Epithelial cell of prostate (primary cell): ENCODE measurements at regions not wholly inside any gene's neighbourhood (a gene's known extent, or its start where the extent isn't known, plus 50 kb on each side); places are given as distances from the start of the nearest gene placed in this dataset.
"Not testable (repeated sequence)": the region's sequence is repeated elsewhere in the genome, so short reads cannot be mapped to it uniquely, and the experiment has no call there.

Experiments used
- DNase-seq: peaks from one replicate; pipeline ENCODE4 v3.0.0-alpha.2; 2011; ENCODE audit warnings: low read depth, low spot score
- H3K27ac ChIP-seq: fragments of 450-650 bp; 2 replicates; pipeline ENCODE4 v1.5.1; 2017; ENCODE audit warnings: mild to moderate bottlenecking

- H3K27ac ChIP-seq: no peak overlapping the region
- DNase-seq: no peak
Observed at GRCh38 chr6:9039258-9039657, 603.9 kb upstream of the SLC35B3 start.

GRCh38 chr6:9028086-9028485, 592.7 kb upstream of the SLC35B3 start:
- no peak overlapping the region for H3K27ac ChIP-seq
- DNase-seq: no peak

GRCh38 chr6:9025796-9026394, 590.5 kb upstream of the SLC35B3 start:
- DNase-seq: no peak
- no peak overlapping the region for H3K27ac ChIP-seq

- H3K27ac ChIP-seq: no peak overlapping the region
- DNase-seq: no peak
Observed at GRCh38 chr6:9025228-9025627, 589.9 kb upstream of the SLC35B3 start.

- DNase-seq, H3K27ac ChIP-seq: not testable (repeated sequence)
Observed at GRCh38 chr6:9024246-9024645, 588.9 kb upstream of the SLC35B3 start.

- peak overlapping the region; percentile 0 for H3K27ac ChIP-seq
- no peak for DNase-seq
Observed at GRCh38 chr6:9020001-9020400, 584.7 kb upstream of the SLC35B3 start.

- H3K27ac ChIP-seq: no peak overlapping the region
- DNase-seq: no peak
Observed at GRCh38 chr6:9009931-9010330, 574.6 kb upstream of the SLC35B3 start.

GRCh38 chr6:9007027-9007426, 571.7 kb upstream of the SLC35B3 start:
- DNase-seq: no peak

GRCh38 chr6:9002833-9003232, 567.5 kb upstream of the SLC35B3 start:
- no peak overlapping the region for H3K27ac ChIP-seq
- DNase-seq: peak; percentile 60

More at GRCh38 chr6:9007027-9007426, 571.7 kb upstream of the SLC35B3 start:
- H3K27ac ChIP-seq: no peak overlapping the region

- DNase-seq: no peak
- no peak overlapping the region for H3K27ac ChIP-seq
Observed at GRCh38 chr6:8995156-8995555, 559.8 kb upstream of the SLC35B3 start.

GRCh38 chr6:8993111-8993510, 557.8 kb upstream of the SLC35B3 start:
- H3K27ac ChIP-seq: no peak overlapping the region
- peak; percentile 8 for DNase-seq

- no peak overlapping the region for H3K27ac ChIP-seq
- DNase-seq: no peak
Observed at GRCh38 chr6:8991844-8992243, 556.5 kb upstream of the SLC35B3 start.

- H3K27ac ChIP-seq: no peak overlapping the region
- DNase-seq: peak; percentile 45
Observed at GRCh38 chr6:8990075-8990474, 554.7 kb upstream of the SLC35B3 start.

- DNase-seq: no peak
- no peak overlapping the region for H3K27ac ChIP-seq
Observed at GRCh38 chr6:8983202-8983688, 547.9 kb upstream of the SLC35B3 start.

- DNase-seq: no peak
- H3K27ac ChIP-seq: no peak overlapping the region
Observed at GRCh38 chr6:8982668-8983067, 547.3 kb upstream of the SLC35B3 start.

GRCh38 chr6:8973395-8973794, 538.0 kb upstream of the SLC35B3 start:
- no peak overlapping the region for H3K27ac ChIP-seq
- no peak for DNase-seq

GRCh38 chr6:8969747-8970146, 534.4 kb upstream of the SLC35B3 start:
- DNase-seq: no peak
- no peak overlapping the region for H3K27ac ChIP-seq

- DNase-seq: no peak
Observed at GRCh38 chr6:8958894-8959511, 523.7 kb upstream of the SLC35B3 start.

GRCh38 chr6:8953310-8953709, 518.0 kb upstream of the SLC35B3 start:
- no peak overlapping the region for H3K27ac ChIP-seq
- no peak for DNase-seq

More at GRCh38 chr6:8958894-8959511, 523.7 kb upstream of the SLC35B3 start:
- no peak overlapping the region for H3K27ac ChIP-seq

GRCh38 chr6:8948733-8949132, 513.4 kb upstream of the SLC35B3 start:
- no peak overlapping the region for H3K27ac ChIP-seq
- DNase-seq: no peak

GRCh38 chr6:8947900-8948299, 512.6 kb upstream of the SLC35B3 start:
- no peak for DNase-seq
- H3K27ac ChIP-seq: no peak overlapping the region

- H3K27ac ChIP-seq: no peak overlapping the region
- peak; percentile 2 for DNase-seq
Observed at GRCh38 chr6:8944548-8944947, 509.2 kb upstream of the SLC35B3 start.
